Loucy (cell line): ENCODE measurements at regions not wholly inside any gene's neighbourhood (a gene's known extent, or its start where the extent isn't known, plus 50 kb on each side); places are given as distances from the start of the nearest gene placed in this dataset.

Experiments used
- EZH2phosphoT487 ChIP-seq: fragments of 200-600 bp; IDR thresholded peaks from 2 replicates; pipeline ENCODE4 v1.6.1; 2018; ENCODE audit warnings: antibody characterized with exemption, mild to moderate bottlenecking, moderate library complexity, borderline replicate concordance
- TF ChIP-seq, protein P1 (sequence below): fragments of 200-600 bp; sonication (generic); conservative IDR thresholded peaks from 2 replicates; pipeline ENCODE4 v1.5.1; 2014; ENCODE audit warnings: mild to moderate bottlenecking, antibody characterized with exemption, low read length

DNA sequence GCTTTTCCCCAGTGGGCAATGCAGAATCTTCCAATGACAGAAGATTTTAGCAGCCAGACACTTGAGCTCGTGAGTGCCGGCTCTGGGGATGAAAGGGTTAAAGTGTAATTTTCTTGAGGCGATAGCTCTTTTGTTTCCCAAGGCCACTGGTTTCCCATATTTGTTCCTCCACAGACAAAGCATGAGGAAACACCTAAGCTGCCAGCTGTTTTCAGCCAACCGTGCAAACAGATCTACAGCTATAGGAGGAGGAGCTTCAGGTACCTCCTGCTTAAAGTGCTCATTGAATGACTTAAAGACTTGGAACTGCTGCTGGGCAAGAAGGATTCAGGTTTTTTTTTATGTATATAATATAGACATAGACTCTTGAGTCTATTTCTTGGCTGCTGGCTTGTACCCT, 1311.5 kb downstream of the TMEM121 start:
- TF ChIP-seq, protein P1, sequence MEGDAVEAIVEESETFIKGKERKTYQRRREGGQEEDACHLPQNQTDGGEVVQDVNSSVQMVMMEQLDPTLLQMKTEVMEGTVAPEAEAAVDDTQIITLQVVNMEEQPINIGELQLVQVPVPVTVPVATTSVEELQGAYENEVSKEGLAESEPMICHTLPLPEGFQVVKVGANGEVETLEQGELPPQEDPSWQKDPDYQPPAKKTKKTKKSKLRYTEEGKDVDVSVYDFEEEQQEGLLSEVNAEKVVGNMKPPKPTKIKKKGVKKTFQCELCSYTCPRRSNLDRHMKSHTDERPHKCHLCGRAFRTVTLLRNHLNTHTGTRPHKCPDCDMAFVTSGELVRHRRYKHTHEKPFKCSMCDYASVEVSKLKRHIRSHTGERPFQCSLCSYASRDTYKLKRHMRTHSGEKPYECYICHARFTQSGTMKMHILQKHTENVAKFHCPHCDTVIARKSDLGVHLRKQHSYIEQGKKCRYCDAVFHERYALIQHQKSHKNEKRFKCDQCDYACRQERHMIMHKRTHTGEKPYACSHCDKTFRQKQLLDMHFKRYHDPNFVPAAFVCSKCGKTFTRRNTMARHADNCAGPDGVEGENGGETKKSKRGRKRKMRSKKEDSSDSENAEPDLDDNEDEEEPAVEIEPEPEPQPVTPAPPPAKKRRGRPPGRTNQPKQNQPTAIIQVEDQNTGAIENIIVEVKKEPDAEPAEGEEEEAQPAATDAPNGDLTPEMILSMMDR, result no peak
- TF ChIP-seq EZH2phosphoT487, result no peak
